Nephron (organoid): ENCODE measurements at regions not wholly inside any gene's neighbourhood (a gene's known extent, or its start where the extent isn't known, plus 50 kb on each side); places are given as distances from the start of the nearest gene placed in this dataset.

Experiments used
- H3K27ac Mint-ChIP-seq, 3 experiments: 2 replicates each; pipeline ENCODE4 v1.8.0; 2020; ENCODE audit warnings: mixed read lengths in 3 of 3, mild to moderate bottlenecking in 2 of 3, moderate library complexity in 1 of 3
- H3K27me3 Mint-ChIP-seq: 2 replicates; pipeline ENCODE4 v1.8.0; 2021; ENCODE audit warnings: low read depth, mild to moderate bottlenecking, moderate library complexity, mixed read lengths
- H3K36me3 Mint-ChIP-seq: 2 replicates; pipeline ENCODE4 v1.8.0; 2020; ENCODE audit warnings: low read depth, mixed read lengths
- H3K4me1 Mint-ChIP-seq: 2 replicates; pipeline ENCODE4 v1.8.0; 2020; ENCODE audit warnings: mixed read lengths
- H3K4me3 Mint-ChIP-seq, 3 experiments: 2 replicates each; pipeline ENCODE4 v1.8.0; 2020; ENCODE audit warnings: mild to moderate bottlenecking in 3 of 3, mixed read lengths in 3 of 3, moderate library complexity in 2 of 3
- H3K9me3 Mint-ChIP-seq: 2 replicates; pipeline ENCODE4 v1.8.0; 2020; ENCODE audit warnings: mixed read lengths
- TF ChIP-seq, protein P1 (sequence below), 3 experiments: fragments of 200-600 bp; sonication (generic); IDR thresholded peaks; one replicate each; pipeline ENCODE4 v1.5.0; 2021; ENCODE audit warnings: antibody characterized with exemption in 3 of 3; ENCODE audit not compliant: unreplicated experiment in 3 of 3

DNA sequence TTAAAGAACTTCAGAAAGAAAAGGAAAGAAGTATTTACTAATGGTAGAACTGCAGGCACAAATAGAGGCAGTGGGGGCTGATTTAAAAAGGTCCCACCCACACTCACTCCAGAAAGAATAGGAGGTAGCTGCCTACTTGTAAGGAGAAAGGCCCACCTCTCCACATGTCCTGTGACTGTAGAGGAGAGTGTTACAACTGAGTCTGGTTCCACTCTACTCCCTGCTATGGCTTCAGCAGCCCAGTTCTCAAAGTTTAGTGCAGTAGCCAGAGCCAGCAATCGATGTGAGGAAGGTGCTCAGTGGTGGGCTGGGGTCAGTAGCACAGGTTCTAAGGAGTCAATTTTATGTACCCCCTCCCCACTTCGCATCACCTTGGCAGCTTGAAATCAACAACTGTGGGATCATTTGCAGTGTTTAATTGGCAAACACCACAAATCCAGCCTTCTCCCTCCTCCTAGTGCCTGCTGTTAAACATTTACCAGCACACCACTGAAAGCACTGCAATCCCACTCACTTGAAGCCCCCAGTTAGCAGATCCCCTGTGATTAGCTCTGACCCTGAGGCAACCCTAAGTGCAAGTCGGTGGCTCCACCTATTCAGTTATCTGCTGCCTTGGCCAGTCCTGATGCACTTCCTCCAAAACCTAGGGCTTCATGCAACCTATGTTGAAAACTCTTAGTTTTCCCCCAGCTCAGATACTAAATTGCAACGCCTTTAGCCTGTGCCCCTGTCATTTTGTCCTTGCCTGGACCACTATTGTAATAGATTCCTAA lies 146.6 kb downstream of the BBOX1 start:
- TF ChIP-seq, protein P1, sequence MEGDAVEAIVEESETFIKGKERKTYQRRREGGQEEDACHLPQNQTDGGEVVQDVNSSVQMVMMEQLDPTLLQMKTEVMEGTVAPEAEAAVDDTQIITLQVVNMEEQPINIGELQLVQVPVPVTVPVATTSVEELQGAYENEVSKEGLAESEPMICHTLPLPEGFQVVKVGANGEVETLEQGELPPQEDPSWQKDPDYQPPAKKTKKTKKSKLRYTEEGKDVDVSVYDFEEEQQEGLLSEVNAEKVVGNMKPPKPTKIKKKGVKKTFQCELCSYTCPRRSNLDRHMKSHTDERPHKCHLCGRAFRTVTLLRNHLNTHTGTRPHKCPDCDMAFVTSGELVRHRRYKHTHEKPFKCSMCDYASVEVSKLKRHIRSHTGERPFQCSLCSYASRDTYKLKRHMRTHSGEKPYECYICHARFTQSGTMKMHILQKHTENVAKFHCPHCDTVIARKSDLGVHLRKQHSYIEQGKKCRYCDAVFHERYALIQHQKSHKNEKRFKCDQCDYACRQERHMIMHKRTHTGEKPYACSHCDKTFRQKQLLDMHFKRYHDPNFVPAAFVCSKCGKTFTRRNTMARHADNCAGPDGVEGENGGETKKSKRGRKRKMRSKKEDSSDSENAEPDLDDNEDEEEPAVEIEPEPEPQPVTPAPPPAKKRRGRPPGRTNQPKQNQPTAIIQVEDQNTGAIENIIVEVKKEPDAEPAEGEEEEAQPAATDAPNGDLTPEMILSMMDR (IDR thresholded peaks at IDR 0.05; ENCODE audit: unreplicated experiment in 3 of 3): no peak
- no peaks in the 10 kb centered on the region for H3K36me3 Mint-ChIP-seq
- H3K4me1 Mint-ChIP-seq: peaks cover 51% of the 10 kb centered on the region
- no peak overlapping the region for H3K4me3 Mint-ChIP-seq
- peaks cover 10% of the 10 kb centered on the region for H3K9me3 Mint-ChIP-seq
- peak overlapping the region; percentile 37 to 71 (median 45) for H3K27ac Mint-ChIP-seq
- H3K27me3 Mint-ChIP-seq: peaks cover 4% of the 10 kb centered on the region

DNA sequence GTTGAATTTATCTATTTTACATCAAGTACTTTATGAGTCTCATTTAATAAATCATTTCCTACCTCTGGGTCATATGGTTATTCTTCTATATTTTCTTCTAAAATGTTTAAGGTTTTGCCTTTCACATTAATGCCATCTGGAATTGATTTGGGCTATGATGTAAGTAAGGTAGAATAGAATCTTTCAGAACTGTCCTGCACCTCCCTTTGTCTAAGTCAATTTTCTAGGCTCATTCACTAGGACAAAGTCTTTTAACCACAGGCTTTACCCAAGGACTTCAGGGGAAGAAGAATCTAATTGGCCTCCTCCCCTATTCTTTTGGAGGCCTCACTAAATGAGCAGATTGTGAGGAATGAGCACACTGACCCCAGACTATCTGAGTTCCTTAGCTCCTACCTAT lies 146.0 kb downstream of the BBOX1 start:
- H3K27me3 Mint-ChIP-seq: peaks cover 4% of the 10 kb centered on the region
- H3K27ac Mint-ChIP-seq: peak overlapping the region; percentile 37 to 71 (median 45)
- H3K4me3 Mint-ChIP-seq: no peak overlapping the region
- peaks cover 10% of the 10 kb centered on the region for H3K9me3 Mint-ChIP-seq
- TF ChIP-seq, protein P1 (IDR thresholded peaks at IDR 0.05; ENCODE audit: unreplicated experiment in 3 of 3): no peak
- H3K4me1 Mint-ChIP-seq: peaks cover 51% of the 10 kb centered on the region
- H3K36me3 Mint-ChIP-seq: no peaks in the 10 kb centered on the region

DNA sequence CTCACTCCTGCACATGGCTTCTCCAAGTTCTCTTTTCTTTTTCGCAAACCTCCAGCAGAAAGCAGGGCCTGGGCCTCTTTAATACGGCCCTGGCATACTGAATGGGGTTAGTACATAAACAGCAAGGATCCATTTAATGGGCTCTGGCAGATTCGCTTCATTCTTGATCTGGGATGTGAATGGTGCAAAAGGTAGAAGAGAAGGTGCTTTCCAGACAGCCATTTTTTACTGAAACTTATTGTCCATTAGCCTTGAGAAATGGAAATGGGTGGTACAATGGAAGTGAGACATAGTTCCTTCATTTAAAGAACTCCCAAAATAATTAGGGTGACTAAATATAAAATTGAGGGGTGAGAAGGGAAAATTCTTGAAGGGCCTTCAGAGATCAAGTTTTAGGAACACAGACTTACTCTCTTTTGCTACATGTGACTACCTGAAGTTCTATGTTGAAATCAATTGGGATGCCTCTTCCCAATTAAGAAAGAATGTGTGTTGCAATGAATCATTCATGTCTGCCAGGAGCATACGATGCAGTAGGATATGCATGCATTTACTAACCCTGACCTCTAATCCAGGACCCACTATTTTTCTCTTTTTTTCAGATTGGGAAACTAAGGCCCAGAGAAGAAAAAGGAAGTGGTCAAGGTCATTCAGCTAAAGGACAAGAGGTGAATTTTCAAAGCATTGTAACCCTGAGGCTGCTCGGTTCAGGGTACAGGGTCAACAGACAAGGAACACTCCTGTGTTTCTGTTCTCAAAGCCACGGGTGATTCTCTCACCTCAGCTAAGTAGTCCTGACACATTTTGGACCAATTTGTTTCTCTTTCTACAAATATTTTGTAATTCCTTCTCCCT lies 144.1 kb downstream of the BBOX1 start:
- Mint-ChIP-seq H3K4me1 (peaks cover 38% of the 10 kb centered on the region), H3K36me3 (no peaks in the 10 kb centered on the region), H3K4me3 (no peak overlapping the region), H3K27ac (peak overlapping the region; percentile 26 to 72 (median 33)), H3K27me3 (no peaks in the 10 kb centered on the region), H3K9me3 (peaks cover 10% of the 10 kb centered on the region)
- TF ChIP-seq, protein P1 (IDR thresholded peaks at IDR 0.05; ENCODE audit: unreplicated experiment in 3 of 3): no peak

DNA sequence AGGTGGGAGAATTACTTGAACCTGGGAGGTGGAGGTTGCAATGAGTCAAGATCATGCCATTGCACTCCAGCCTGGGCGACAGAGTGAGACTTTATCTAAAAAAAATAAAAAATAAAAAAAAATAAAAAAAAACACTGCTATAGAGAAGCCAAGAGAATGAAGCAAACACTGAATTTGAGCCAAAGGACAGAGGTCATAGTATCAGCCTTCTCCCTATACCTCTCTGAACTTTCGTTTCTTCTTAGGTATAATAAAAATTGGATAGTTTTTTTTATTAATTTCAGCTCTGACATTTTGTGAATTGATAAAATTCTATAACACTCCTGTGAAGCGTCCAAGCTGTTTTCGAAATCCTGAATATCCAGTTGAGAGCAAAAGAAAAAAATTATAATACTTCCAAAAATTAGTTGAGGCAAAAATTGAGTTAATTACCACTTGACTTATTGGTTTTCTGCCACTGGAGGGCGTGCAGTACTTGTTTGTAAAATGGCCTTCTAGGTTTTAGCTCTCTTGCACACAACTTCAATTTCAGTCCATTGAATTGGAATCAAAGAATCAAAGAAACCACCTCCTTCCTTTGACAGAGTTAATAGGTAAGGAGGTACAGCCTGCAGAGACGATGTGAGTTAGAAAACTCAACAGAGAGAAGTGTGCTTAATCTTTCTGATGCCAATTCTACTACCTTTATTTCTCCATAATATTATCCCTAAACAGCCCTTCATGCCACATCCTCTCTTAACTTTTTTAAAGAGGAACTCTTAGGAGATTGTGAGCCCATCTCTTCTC lies 143.2 kb downstream of the BBOX1 start:
- Mint-ChIP-seq H3K4me1 (peaks cover 31% of the 10 kb centered on the region), H3K27ac (peak overlapping the region; percentile 26 to 72 (median 33)), H3K36me3 (no peaks in the 10 kb centered on the region), H3K9me3 (peaks cover 10% of the 10 kb centered on the region), H3K27me3 (no peaks in the 10 kb centered on the region), H3K4me3 (no peak overlapping the region)
- TF ChIP-seq, protein P1 (IDR thresholded peaks at IDR 0.05; ENCODE audit: unreplicated experiment in 3 of 3): peak; percentile 75 to 86 (median 80)

DNA sequence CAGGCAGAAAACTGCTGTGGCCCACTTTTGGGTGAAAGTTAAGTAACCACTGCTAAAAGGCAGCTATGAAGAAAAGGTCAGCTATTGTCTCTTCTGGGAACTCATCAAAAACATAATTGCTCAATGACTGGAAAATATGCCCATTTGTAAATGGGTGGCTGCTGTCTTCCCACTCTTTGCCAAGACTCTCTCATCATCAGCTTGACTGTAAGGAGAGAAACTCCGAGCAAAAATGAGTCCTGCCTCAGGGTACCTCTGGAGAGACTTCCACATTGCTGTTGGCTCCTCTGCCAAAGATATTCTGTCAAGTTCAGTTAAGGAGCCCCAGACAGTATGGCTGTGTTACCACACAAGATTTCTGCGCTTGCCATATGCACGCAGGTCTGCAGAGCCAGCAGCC lies 138.7 kb downstream of the BBOX1 start:
- no peaks in the 10 kb centered on the region for H3K36me3 Mint-ChIP-seq

More for the DNA sequence above, 138.7 kb downstream of the BBOX1 start:
- no peaks in the 10 kb centered on the region for H3K27me3 Mint-ChIP-seq
- H3K4me1 Mint-ChIP-seq: peaks cover 6% of the 10 kb centered on the region
- H3K9me3 Mint-ChIP-seq: no peaks in the 10 kb centered on the region
- TF ChIP-seq, protein P1 (IDR thresholded peaks at IDR 0.05; ENCODE audit: unreplicated experiment in 3 of 3): no peak
- H3K4me3 Mint-ChIP-seq: no peak overlapping the region
- H3K27ac Mint-ChIP-seq: no peak overlapping the region
